Neural progenitor cell (in vitro differentiated cells): ENCODE measurements at regions not wholly inside any gene's neighbourhood (a gene's known extent, or its start where the extent isn't known, plus 50 kb on each side); places are given as distances from the start of the nearest gene placed in this dataset.
"Not testable (repeated sequence)": the region's sequence is repeated elsewhere in the genome, so short reads cannot be mapped to it uniquely, and the experiment has no call there.

ENCODE experiments used
- EZH2 ChIP-seq: fragments of 200-600 bp; sonication (generic); IDR thresholded peaks from 2 replicates; pipeline ENCODE4 v1.6.1; 2017; ENCODE audit warnings: antibody characterized with exemption, mild to moderate bottlenecking, moderate library complexity
- EZH2phosphoT487 ChIP-seq: fragments of 200-600 bp; sonication (generic); IDR thresholded peaks from 2 replicates; pipeline ENCODE4 v1.6.1; 2017; ENCODE audit warnings: antibody characterized with exemption
- TF ChIP-seq, protein P1 (sequence below): fragments of 200-600 bp; sonication (generic); IDR thresholded peaks from 2 replicates; pipeline ENCODE4 v1.5.1; 2017; ENCODE audit warnings: antibody characterized with exemption, mild to moderate bottlenecking

DNA sequence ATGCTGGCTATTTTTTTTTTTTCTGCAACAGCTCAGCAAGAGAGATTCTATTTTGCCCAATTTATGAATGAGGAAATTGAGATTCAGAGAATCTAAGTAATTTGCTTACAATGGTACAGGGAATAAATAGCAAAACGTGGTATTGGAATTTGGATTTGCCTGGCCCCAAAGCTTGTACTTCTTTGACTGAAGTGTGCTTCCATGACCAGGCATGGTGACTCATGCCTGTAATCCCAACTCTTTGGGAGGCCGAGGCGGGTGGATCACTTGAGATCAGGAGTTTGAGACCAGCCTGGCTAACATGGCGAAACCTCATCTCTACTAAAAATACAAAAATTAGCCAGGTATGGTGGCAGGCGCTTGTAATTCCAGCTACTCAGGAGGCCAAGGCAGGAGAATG is 591.1 kb downstream of the CSNK1G3 start:
- TF ChIP-seq EZH2phosphoT487, EZH2: not testable (repeated sequence)
- TF ChIP-seq, protein P1, sequence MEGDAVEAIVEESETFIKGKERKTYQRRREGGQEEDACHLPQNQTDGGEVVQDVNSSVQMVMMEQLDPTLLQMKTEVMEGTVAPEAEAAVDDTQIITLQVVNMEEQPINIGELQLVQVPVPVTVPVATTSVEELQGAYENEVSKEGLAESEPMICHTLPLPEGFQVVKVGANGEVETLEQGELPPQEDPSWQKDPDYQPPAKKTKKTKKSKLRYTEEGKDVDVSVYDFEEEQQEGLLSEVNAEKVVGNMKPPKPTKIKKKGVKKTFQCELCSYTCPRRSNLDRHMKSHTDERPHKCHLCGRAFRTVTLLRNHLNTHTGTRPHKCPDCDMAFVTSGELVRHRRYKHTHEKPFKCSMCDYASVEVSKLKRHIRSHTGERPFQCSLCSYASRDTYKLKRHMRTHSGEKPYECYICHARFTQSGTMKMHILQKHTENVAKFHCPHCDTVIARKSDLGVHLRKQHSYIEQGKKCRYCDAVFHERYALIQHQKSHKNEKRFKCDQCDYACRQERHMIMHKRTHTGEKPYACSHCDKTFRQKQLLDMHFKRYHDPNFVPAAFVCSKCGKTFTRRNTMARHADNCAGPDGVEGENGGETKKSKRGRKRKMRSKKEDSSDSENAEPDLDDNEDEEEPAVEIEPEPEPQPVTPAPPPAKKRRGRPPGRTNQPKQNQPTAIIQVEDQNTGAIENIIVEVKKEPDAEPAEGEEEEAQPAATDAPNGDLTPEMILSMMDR: not testable (repeated sequence)
